CD4-positive, alpha-beta T cell (primary cell): ENCODE measurements at regions not wholly inside any gene's neighbourhood (a gene's known extent, or its start where the extent isn't known, plus 50 kb on each side); places are given as distances from the start of the nearest gene placed in this dataset.

Source experiments
- ATAC-seq: fragments of 200-7000 bp; cut with Tn5 transposase; one replicate; pipeline ENCODE4 v1.10.0; 2022; ENCODE audit warnings: mild to moderate bottlenecking; ENCODE audit not compliant: poor library complexity
- CTCF ChIA-PET: fragments of 350-600 bp; sonication (Branson Sonifier 250); formaldehyde crosslinking; loops from one replicate; lab custom pipeline; 2021; ENCODE audit warnings: antibody characterized with exemption, inconsistent platforms; lab: Charles Lee
- POLR2A ChIA-PET: fragments of 350-600 bp; sonication (Branson Sonifier 250); formaldehyde crosslinking; loops from one replicate; lab custom pipeline; 2021; ENCODE audit warnings: antibody characterized with exemption, inconsistent platforms; lab: Charles Lee
- DNase-seq, 14 experiments: peaks; one replicate each; pipeline ENCODE4 v3.0.0-alpha.2; 2013 to 2020; ENCODE audit warnings: mixed read lengths in 2 of 14
- H3K27ac ChIP-seq, 2 donors: one replicate each; pipeline versions ENCODE4 v1.5.1 to v1.7.0; 2013; ENCODE audit warnings: low read length in 2 of 2, low read depth in 1 of 2, mild to moderate bottlenecking in 1 of 2
- H3K27me3 ChIP-seq, 2 experiments: 1 replicate in 1 of 2; 2 replicates in 1 of 2; pipeline versions ENCODE4 v1.6.1 to v1.7.0; 2013; ENCODE audit warnings: low read length in 2 of 2, control low read depth in 1 of 2, mild to moderate bottlenecking in 1 of 2, moderate library complexity in 1 of 2; ENCODE audit not compliant: insufficient read depth in 2 of 2, control insufficient read depth in 1 of 2
- H3K36me3 ChIP-seq: one replicate; pipeline ENCODE4 v1.6.1; 2013; ENCODE audit warnings: low read length, control low read depth; ENCODE audit not compliant: insufficient read depth
- H3K4me1 ChIP-seq: one replicate; pipeline ENCODE4 v1.6.1; 2013; ENCODE audit warnings: low read length, control low read depth; ENCODE audit not compliant: insufficient read depth
- H3K4me3 ChIP-seq: one replicate; pipeline ENCODE4 v1.5.1; 2013; ENCODE audit warnings: mild to moderate bottlenecking, low read length, moderate library complexity
- H3K9me3 ChIP-seq, 2 experiments: 1 replicate in 1 of 2; 2 replicates in 1 of 2; pipeline versions ENCODE4 v1.6.1 to v1.7.0; 2013; ENCODE audit warnings: low read length in 2 of 2, mild to moderate bottlenecking in 2 of 2, control low read depth in 1 of 2, moderate library complexity in 1 of 2; ENCODE audit not compliant: control insufficient read depth in 1 of 2, insufficient read depth in 1 of 2
- H3K27ac Mint-ChIP-seq: one replicate; pipeline ENCODE4 v1.8.0; 2020; ENCODE audit warnings: mixed read lengths
- H3K27me3 Mint-ChIP-seq: one replicate; pipeline ENCODE4 v1.8.0; 2021; ENCODE audit warnings: mixed read lengths
- H3K36me3 Mint-ChIP-seq: one replicate; pipeline ENCODE4 v1.8.0; 2021; ENCODE audit warnings: low read depth, mixed read lengths
- H3K4me1 Mint-ChIP-seq: one replicate; pipeline ENCODE4 v1.8.0; 2021; ENCODE audit warnings: low read depth, mixed read lengths
- H3K4me3 Mint-ChIP-seq: one replicate; pipeline ENCODE4 v1.8.0; 2020; ENCODE audit warnings: mild to moderate bottlenecking, mixed read lengths
- H3K9me3 Mint-ChIP-seq: one replicate; pipeline ENCODE4 v1.8.0; 2020; ENCODE audit warnings: mixed read lengths
- intact Hi-C, 2 experiments: fragments of 100-400 bp; cut with DNase I in 1 of 2; cut with micrococcal nuclease in 1 of 2; formaldehyde crosslinking; loops; one replicate each; pipeline versions ENCODE4 v1.15.1 to v1.9.0; 2023 to 2025; cut with DNase I, micrococcal nuclease
- TF ChIP-seq, protein P1 (sequence below): fragments of 200-600 bp; IDR thresholded peaks from one replicate; pipeline ENCODE4 v1.8.0; 2022; ENCODE audit warnings: antibody characterized with exemption, mild to moderate bottlenecking

DNA sequence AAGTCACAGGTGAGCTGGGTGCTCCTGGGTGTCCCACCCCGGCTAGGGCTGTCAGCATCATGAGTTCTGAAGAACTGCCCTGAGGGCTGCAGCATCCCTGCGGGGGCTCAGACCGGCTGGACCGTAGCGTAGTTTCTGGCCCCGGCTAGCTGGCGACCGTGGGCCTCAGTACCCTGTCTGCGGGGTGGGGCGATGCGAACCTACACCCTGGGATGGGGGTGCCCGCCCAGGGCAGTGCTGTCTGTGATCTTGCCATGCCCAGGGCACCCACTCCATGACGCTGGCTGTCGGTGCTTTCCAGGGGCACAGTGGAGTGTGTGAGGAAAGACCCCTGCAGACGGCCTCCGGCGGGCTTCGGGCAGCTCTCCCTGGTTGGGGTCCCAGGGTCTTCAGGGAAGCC is 66.5 kb upstream of the IRX4 start:
- Histone ChIP-seq H3K9me3 (peaks cover 0 to 24% of the 10 kb centered on the region in 2 experiments), H3K36me3 (no peaks in the 10 kb centered on the region), H3K27ac (no peak overlapping the region), H3K27me3 (peaks cover 13 to 18% of the 10 kb centered on the region in 2 experiments), H3K4me1 (no peaks in the 10 kb centered on the region), H3K4me3 (no peak overlapping the region)
- Mint-ChIP-seq H3K4me3 (no peak overlapping the region), H3K27ac (no peak overlapping the region), H3K4me1 (no peaks in the 10 kb centered on the region), H3K36me3 (no peaks in the 10 kb centered on the region), H3K9me3 (no peaks in the 10 kb centered on the region), H3K27me3 (peaks cover 56% of the 10 kb centered on the region)
- ATAC-seq, result no peak
- ChIA-PET POLR2A (no interaction called here), CTCF (no interaction called here)
- intact Hi-C loops, result no loop called here
- DNase-seq, result no peak
- TF ChIP-seq, protein P1, sequence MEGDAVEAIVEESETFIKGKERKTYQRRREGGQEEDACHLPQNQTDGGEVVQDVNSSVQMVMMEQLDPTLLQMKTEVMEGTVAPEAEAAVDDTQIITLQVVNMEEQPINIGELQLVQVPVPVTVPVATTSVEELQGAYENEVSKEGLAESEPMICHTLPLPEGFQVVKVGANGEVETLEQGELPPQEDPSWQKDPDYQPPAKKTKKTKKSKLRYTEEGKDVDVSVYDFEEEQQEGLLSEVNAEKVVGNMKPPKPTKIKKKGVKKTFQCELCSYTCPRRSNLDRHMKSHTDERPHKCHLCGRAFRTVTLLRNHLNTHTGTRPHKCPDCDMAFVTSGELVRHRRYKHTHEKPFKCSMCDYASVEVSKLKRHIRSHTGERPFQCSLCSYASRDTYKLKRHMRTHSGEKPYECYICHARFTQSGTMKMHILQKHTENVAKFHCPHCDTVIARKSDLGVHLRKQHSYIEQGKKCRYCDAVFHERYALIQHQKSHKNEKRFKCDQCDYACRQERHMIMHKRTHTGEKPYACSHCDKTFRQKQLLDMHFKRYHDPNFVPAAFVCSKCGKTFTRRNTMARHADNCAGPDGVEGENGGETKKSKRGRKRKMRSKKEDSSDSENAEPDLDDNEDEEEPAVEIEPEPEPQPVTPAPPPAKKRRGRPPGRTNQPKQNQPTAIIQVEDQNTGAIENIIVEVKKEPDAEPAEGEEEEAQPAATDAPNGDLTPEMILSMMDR, result no peak

DNA sequence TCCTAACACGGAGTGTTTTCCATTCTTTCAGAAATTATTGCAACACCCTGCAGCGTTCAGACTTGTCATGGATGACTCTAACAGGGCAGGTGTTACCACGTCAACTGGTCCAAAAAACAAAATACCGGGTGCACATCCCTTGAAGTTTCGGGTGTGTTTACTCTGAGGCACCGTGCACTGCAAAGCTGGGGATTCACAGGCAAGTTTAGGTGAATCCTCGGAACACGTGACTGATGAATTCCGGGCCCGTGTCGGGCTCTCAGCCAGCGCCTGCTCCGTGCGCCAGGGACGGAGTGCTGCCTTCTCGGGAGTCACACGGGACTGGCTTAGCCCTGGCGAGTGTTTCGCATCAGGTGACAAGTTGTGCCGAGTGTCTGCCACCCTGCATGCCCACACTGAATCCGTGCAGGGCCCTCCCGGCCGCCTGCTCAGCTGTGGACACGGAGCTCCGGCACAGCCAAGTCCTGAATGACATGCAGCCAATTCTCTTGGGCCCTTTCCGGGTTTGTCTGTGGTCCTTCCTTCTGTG is 66.0 kb upstream of the IRX4 start:
- CTCF ChIA-PET, result no interaction called here
- ATAC-seq, result no peak
- peaks cover 60% of the 10 kb centered on the region for H3K27me3 Mint-ChIP-seq

DNA sequence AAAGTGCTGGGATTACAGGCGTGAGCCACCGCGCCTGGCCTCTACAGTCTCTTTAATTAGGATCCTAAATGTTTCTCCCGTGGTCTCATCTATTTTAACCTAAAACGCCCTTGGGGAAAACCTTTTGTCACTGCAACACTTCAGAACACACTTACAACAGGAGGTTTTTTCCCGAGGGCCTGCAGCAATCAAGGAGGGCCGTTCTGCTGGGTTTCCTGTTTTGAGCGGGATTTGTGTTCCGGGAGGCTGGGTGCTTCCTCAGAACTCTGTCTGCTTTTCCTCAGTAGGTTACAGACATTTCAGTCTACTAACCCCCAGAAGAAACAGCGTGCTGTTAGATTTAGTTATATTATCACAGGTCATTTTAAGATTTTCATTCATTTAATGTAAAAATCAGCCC is 65.4 kb upstream of the IRX4 start:
- Mint-ChIP-seq H3K4me1 (no peaks in the 10 kb centered on the region), H3K36me3 (no peaks in the 10 kb centered on the region), H3K9me3 (no peaks in the 10 kb centered on the region), H3K4me3 (no peak overlapping the region), H3K27me3 (peaks cover 59% of the 10 kb centered on the region), H3K27ac (no peak overlapping the region)
- Histone ChIP-seq H3K4me3 (no peak overlapping the region), H3K27ac (no peak overlapping the region), H3K9me3 (peaks cover 0 to 24% of the 10 kb centered on the region in 2 experiments), H3K36me3 (no peaks in the 10 kb centered on the region), H3K27me3 (peaks cover 13% of the 10 kb centered on the region in 2 experiments), H3K4me1 (no peaks in the 10 kb centered on the region)
- TF ChIP-seq, protein P1, result no peak
- ChIA-PET POLR2A (no interaction called here), CTCF (no interaction called here)
- ATAC-seq (no peak), DNase-seq (no peak)
- intact Hi-C loops, result no loop called here

More for the DNA sequence above, 66.0 kb upstream of the IRX4 start:
- Mint-ChIP-seq H3K4me3 (no peak overlapping the region), H3K9me3 (no peaks in the 10 kb centered on the region), H3K36me3 (no peaks in the 10 kb centered on the region), H3K4me1 (no peaks in the 10 kb centered on the region), H3K27ac (no peak overlapping the region)
- no peak for DNase-seq
- Histone ChIP-seq H3K4me1 (no peaks in the 10 kb centered on the region), H3K36me3 (no peaks in the 10 kb centered on the region), H3K27me3 (peaks cover 13 to 17% of the 10 kb centered on the region in 2 experiments), H3K9me3 (peaks cover 0 to 24% of the 10 kb centered on the region in 2 experiments), H3K4me3 (no peak overlapping the region), H3K27ac (no peak overlapping the region)
- POLR2A ChIA-PET, result no interaction called here
- intact Hi-C loops, result no loop called here
- TF ChIP-seq, protein P1, result no peak
